GM12875 (cell line): ENCODE measurements at regions not wholly inside any gene's neighbourhood (a gene's known extent, or its start where the extent isn't known, plus 50 kb on each side); places are given as distances from the start of the nearest gene placed in this dataset.

Experiments
- H3K4me3 ChIP-seq: one replicate; pipeline ENCODE4 v1.5.1; 2011; ENCODE audit warnings: low read depth, low read length, control low read depth
- TF ChIP-seq, protein P1 (sequence below): IDR thresholded peaks from 2 replicates; pipeline ENCODE4 v1.5.1; 2011; ENCODE audit warnings: low read depth, mild to moderate bottlenecking, control low read depth, inconsistent platforms, low read length, moderate library complexity, borderline replicate concordance; ENCODE audit not compliant: insufficient read depth

DNA sequence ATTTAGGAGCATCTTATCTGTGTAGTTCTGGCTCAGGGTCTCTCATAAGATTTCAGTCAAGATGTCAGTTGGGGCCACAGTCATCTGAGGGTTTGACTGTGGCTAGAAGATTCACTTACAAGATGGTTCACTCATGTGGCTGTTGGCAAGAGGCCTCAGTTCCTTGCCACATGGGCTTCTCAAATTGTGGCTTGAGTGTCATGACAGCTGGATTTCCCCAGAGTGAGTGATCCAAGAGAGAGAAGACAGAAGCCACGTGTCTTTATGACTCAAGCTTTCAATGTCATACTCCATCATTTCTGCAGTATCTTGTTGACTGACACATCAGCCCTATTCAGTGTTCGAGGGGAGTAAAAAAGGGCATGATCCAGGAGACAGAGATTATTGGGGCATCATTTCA, 131.3 kb upstream of the AP1S2 start:
- TF ChIP-seq, protein P1, sequence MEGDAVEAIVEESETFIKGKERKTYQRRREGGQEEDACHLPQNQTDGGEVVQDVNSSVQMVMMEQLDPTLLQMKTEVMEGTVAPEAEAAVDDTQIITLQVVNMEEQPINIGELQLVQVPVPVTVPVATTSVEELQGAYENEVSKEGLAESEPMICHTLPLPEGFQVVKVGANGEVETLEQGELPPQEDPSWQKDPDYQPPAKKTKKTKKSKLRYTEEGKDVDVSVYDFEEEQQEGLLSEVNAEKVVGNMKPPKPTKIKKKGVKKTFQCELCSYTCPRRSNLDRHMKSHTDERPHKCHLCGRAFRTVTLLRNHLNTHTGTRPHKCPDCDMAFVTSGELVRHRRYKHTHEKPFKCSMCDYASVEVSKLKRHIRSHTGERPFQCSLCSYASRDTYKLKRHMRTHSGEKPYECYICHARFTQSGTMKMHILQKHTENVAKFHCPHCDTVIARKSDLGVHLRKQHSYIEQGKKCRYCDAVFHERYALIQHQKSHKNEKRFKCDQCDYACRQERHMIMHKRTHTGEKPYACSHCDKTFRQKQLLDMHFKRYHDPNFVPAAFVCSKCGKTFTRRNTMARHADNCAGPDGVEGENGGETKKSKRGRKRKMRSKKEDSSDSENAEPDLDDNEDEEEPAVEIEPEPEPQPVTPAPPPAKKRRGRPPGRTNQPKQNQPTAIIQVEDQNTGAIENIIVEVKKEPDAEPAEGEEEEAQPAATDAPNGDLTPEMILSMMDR: no peak
- no peak overlapping the region for H3K4me3 ChIP-seq

DNA sequence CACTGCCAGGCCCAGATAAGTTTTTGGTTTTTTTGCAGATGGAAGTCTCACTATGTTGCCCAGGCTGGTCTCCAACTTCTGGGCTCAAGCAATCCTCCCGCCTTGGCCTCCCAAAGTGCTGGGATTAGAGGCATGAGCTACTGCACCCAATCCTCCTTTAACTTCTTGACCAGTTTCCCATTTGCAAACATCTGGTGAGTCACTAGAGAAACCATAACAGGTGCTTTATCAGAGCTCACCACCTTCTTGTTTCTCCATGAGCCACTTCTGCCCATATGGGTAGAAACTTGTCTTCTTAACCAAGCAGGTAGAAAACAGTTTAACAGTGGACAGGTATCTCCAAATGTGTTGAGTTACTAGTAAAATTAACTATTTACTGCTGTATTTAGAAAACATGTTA, 128.4 kb upstream of the AP1S2 start:
- no peak overlapping the region for H3K4me3 ChIP-seq
- TF ChIP-seq, protein P1: no peak

DNA sequence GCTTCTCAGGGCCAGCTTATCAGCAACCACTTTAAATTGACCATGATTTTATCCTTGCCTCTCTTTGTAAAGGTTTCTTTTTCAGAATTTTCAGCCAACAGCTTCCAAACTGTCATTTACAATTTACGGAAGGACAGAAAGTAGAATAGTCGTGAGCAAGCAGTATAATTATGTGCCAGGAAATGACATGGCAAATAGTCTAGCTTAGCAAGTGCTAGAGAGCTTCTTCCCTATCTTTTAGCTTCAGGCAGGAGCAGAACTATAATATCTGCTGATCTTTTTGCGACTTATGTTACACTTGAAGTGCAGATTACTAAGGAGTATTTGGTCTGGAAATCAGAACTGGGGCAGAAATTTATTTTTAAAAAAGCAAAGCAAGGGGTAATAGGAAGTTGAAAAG, 123.0 kb upstream of the AP1S2 start:
- no peak overlapping the region for H3K4me3 ChIP-seq
- TF ChIP-seq, protein P1: no peak

DNA sequence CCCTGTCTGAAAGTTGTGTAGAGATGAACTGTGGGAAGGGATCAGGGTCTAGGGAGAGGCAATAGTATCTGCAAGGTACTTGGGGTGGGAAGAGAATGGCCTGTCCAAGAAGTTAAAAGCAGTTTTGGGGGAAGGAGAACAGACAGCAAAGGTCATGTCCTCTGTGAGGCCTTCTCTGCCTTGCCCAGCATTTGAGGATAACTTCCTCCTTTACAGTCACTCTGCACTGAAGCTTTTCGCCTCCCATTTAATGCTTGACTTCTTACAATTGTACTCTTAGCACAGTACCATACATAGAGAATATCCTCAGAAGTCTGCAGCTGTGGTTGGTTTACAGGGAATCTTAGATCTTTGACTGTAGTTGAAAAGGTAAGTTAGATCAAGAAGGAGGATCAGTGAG, 121.8 kb upstream of the AP1S2 start:
- H3K4me3 ChIP-seq: no peak overlapping the region
- TF ChIP-seq, protein P1: no peak

DNA sequence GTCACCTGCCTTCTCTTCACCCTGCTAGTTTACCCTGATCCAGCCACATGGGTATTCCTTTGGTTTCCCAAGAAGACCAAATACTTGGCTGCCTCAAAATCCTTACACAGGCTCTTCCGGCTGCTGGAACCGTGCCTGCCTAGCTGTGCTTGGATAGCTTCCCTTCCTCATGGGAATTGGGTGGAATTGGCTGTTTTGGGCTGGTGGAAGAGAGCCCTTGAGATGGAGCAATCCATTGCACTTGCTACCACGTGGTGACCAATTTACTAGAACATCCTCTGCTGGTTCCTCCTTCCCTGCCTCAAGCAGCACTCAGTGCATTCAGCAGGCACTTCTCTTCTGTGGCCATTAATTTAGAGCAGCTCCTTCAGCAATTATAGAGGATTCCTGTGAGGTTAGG, 119.3 kb upstream of the AP1S2 start:
- TF ChIP-seq, protein P1: no peak
- no peak overlapping the region for H3K4me3 ChIP-seq

DNA sequence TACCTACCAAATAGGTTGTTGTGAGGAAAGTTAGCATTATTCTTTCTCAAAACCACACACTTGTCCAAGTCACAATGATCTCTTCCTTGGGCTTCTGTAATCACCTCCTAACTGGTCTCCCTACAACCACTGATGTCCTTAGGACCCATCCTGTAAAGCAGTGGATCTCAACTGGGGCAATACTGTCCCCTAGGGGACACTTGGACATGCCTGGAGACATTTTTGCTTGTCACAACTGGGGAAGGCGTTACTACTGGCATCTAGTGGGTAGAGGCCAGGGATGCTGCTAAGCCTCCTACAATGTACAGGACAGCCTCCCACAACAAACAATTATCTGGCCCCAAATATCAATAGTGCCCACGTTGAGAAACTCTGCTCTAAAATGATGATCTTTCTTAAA, 118.7 kb upstream of the AP1S2 start:
- H3K4me3 ChIP-seq: no peak overlapping the region
- TF ChIP-seq, protein P1: peak; percentile 80

DNA sequence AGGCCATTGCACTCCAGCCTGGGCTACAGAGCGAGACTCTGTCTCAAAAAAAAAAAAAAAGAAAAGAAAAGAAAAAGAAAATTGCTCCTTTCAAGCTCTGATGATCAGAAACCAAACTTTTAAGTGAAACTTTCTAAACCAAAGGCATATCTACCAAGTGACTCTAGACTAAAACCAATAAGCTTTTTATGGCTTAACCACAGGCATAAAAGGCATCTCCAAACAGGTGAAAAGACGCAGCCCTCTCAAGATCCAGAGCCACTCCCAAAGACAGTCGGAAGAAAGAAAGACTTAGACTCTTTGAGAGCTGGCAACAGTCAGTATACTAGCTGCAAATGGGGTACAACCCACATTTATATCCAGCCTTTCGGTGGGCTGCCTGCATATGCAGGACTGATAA, 117.1 kb upstream of the AP1S2 start:
- TF ChIP-seq, protein P1: no peak
- H3K4me3 ChIP-seq: no peak overlapping the region
